Glomerular visceral epithelial cell (primary cell): ENCODE measurements at regions not wholly inside any gene's neighbourhood (a gene's known extent, or its start where the extent isn't known, plus 50 kb on each side); places are given as distances from the start of the nearest gene placed in this dataset.
"Not testable (repeated sequence)": the region's sequence is repeated elsewhere in the genome, so short reads cannot be mapped to it uniquely, and the experiment has no call there.

Experiments used
- DNase-seq: peaks from one replicate; pipeline ENCODE4 v3.0.0-alpha.2; 2016; ENCODE audit errors: extremely low spot score

GRCh38 chrX:110964786-110965185, 131.2 kb upstream of the PAK3 start:
- no peak for DNase-seq

DNA sequence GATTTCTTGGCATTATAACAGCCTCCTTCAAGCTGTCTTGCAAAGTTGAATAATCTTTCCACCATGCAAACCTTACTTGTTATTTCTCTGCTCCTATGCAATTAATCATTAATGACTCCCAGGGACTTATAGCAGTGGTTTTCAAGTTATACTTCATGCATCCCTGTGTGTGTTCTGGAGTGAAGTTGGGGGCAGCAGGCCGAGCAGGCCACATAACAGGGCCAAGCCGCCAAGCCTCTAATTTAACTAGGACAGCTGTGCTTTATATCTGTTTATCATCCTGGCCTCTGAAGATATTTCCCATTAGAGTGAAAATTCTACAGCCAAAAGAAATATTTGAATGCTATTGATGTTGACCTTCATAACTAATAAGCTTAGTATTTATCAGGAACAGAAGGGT, 133.5 kb upstream of the PAK3 start:
- no peak for DNase-seq

GRCh38 chrX:110955706-110956105, 140.3 kb upstream of the PAK3 start:
- DNase-seq: no peak

GRCh38 chrX:110954428-110955100, 141.4 kb upstream of the PAK3 start:
- DNase-seq: no peak

GRCh38 chrX:110951472-110952269, 144.3 kb upstream of the PAK3 start:
- DNase-seq: no peak

DNA sequence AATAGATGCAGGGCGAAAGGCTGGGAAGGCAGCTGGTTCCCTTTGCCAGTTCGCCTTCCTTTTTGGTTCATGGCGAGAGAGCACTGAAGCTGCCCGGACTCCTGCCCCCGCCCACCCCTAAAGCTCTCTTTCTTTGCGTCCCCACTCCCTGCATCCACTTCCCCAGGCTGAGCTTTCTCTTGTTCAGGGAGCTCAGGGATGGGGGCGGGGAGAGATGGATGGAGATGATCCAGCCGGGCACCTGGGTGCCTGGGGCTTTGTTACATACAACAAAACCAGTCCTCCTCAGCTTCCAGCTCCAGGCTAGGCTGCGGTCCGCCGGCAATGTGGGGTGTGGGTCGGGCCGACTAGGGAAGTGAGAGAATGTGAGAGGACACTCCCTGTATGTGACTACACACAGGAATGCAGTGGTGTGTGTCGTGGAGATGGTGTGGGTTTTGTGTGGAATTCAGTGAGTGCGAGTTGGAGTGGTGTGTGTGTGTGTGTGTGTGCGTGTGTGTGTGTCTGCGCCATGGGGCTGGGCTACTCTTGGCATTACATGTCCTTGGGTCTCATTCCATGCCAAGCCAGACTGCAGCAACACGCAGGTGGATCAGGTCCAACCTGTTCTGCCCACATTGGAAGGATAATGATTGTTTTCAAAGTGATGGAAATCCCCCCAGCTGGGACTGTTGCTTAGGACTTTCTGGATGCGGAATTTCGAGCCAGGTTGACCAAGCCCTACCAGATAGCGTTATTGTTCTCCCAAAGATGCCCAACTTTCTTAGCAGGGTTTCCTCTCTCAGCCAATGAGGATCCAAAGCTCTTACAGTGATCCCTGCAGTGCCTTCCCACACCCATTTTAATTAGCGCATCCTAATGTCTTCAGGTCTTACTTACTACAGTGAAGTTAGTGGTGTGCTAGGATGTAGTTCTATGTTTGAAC, 149.4 kb upstream of the CHRDL1 start:
- peak; percentile 0 for DNase-seq

DNA sequence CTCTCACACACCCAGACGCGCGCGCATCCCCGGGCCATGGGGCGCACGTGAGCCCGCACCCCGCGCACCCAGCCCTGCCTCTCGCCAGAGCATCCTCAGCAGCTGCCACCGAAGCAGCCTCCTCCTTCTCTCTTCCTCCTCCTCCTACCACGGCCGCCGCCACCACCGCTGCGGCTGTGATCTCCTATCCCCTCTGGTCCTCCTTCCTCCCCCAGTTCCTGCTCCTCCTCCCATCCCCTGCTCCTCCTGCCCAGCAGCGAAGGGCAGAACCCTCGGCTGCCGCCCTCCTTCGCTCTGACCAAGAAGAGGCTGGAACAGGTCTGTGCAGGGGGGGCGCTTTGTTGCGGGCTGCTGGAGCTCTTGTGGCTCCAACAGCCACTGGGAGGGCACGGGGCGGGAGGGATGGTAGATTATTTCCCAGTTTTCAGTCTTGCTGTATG, 148.7 kb upstream of the CHRDL1 start:
- no peak for DNase-seq

- no peak for DNase-seq
Measured at GRCh38 chrX:110941906-110942305, 146.3 kb upstream of the CHRDL1 start.

- no peak for DNase-seq
Measured at GRCh38 chrX:110938977-110939732, 143.5 kb upstream of the CHRDL1 start.

- no peak for DNase-seq
Measured at GRCh38 chrX:110924871-110925270, 129.3 kb upstream of the CHRDL1 start.

DNA sequence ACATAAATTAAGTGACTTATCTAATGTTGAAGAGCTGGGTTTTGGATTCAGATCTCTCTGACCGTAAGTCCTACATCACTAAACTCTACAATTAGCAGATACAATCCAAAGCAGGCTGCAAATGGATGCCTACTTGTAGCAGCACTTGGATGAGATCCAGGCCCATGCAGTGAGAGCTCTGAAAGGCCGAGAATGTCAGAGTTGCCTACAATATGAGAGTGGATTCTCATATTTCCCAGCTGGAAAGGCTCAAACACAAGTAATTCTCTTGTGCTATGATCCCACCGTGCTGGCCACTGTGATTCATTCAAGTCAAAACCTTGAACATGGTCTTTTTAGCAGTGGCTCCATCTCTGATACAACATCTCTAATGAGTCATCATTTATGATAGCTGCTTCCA, 125.4 kb upstream of the CHRDL1 start:
- DNase-seq: no peak

GRCh38 chrX:110915570-110915969, 120.0 kb upstream of the CHRDL1 start:
- DNase-seq: no peak

- DNase-seq: peak; percentile 7
Measured at GRCh38 chrX:110915111-110915510, 119.5 kb upstream of the CHRDL1 start.

GRCh38 chrX:110914281-110914680, 118.7 kb upstream of the CHRDL1 start:
- no peak for DNase-seq

GRCh38 chrX:110904747-110905146, 109.1 kb upstream of the CHRDL1 start:
- not testable (repeated sequence) for DNase-seq

- DNase-seq: no peak
Measured at GRCh38 chrX:110881971-110882370, 86.4 kb upstream of the CHRDL1 start.

DNA sequence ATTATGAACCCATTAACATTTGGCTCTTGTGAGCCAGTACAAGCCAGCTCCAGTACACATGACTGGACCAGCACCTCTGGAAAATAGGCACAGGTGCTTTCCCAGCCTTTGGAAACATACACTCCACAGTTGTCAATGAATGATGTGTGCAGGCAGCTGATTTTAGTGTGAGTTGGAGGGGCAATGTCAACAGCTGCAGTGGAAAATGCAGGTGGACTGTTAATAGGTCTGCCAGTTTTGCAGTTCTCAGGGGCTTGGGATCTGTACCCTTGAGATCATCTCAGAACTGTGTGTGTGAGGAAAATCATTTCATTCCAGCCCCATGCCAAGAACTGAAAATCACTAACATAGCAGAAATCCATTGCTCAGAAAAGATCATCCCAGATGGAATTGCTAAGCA, 81.7 kb upstream of the CHRDL1 start:
- no peak for DNase-seq

DNA sequence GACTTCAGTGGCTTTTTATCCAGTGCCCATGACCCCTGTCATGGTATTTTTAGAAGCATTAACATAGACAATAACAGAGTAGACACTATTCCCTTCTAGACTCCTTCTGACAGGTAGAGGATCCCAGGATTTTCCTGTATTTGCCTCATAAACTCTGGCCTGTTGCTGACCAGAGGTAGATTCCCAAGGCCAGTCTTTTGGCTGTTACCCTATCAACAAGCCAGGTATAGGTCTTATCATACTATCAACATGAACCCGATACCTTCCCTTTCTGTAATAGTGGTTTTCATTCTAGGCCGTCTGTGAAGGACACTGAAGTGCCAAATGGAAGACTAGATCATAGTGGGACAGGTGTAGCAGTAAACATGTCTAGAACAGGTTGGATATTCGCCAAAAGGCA, 76.2 kb upstream of the CHRDL1 start:
- DNase-seq: no peak

DNA sequence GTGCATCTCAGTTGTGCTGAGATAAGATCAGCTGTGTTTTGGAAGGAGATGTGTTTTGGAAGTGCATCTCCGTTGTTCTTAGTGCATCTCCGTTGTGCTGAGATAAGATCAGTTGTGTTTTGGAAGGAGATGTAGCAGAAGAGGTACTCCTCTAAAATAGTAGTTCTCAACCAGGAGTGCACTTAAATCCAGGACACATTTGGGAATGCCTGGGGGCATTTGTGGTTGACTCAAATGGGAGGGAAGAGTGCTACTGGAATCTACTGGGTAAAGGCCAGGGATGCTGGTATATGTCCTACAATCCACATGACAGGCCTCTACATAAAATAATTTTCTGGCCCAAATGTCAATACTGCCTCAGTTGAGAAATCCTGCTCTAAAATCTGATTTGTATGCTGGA, 70.8 kb upstream of the CHRDL1 start:
- no peak for DNase-seq

DNA sequence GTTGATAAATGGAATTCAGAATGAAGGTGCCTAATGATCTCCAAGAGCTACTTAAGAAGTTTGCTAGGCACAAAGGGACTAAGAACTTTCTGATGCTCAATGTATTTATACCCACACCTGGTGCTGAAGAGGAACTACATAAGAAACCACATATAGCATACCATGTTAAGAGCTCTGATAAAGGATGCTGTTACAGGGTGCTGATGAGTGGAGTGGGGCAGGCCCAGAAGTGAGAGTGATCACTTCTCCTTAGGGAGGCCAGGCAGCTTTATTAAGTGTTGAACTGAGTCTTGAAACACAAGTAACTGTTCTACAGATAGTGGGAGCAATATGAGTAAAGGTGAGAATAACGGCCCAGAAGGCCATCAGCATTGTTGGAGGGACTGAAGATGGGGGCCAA, 68.3 kb upstream of the CHRDL1 start:
- no peak for DNase-seq

GRCh38 chrX:110858565-110858964, 62.9 kb upstream of the CHRDL1 start:
- DNase-seq: no peak

DNA sequence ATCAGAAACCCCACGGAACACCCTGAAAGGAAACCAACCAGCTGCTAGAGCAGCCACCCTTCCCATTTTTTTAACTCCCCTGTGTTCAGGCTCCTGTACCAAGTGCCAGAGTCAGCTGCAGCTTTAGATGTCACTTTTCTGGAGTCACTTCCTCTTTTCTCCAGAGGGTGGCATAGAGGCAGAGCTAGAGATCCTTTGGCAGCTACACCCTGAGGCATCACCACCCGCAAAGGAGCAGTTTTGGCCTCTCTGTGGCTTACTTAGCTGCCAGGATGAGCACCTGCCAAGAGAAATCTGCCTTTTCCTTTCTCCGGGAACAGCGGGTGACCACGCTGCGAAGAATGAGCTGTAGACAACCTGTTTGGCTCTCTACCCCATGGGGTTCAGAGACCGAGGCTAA, 58.0 kb upstream of the CHRDL1 start:
- peak; percentile 25 for DNase-seq
